ENCODE measurements at regions not wholly inside any gene's neighbourhood (a gene's known extent, or its start where the extent isn't known, plus 50 kb on each side); places are given as distances from the start of the nearest gene placed in this dataset.

DNA sequence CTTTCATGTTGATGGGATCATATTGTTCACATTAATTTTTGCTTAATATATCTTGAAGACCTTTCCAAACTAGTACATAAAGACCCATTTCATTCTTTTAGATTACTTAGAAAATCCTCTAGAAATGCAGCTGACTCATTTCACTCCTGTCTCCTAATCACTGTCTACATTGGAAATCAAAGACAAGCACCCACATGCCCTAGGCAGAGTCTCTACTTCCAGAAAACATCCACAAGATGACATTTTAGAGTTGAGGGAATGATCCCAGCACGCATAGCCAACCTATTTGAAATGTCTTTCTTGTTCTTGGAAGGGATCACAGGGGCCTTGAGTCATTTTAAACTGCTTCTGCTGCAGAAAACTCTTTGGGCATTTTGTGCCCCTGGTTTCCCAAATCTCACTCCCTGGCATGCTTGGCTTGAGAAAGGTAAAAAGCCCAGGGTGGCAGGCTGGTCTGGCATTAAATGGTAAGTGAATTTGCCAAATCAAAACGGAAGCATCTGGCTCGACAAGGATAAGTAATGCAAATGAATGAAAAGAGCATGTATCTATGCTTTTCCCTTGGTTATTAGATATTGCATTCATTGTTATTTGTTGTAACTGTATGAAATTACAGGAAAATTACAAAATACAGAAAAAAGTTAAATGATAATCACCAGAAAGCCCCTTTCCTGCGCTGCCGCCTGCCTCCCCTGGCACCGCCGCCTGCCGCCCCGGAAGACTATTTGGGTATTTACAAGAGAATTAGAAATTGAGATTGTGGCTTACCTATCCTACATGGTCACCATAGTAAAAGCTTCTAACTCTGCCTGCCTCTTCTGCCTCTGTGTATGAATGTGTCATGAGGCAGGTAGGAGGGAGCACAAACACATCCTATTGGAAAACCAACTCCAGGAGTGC lies 225.3 kb downstream of the PTEN start:
- FAIRE-seq (no peak), DNase-seq (ENCODE audit: low read depth) (peak; percentile 94)
- Histone ChIP-seq H3K27me3 (ENCODE audit: control insufficient read depth, insufficient read depth, low read length) (no peaks in the 10 kb centered on the region), H3K4me3 (ENCODE audit: low read depth, low read length) (no peak overlapping the region), H3K36me3 (ENCODE audit: control insufficient read depth, insufficient read depth, low read length) (no peaks in the 10 kb centered on the region)
- TF ChIP-seq, protein P1, sequence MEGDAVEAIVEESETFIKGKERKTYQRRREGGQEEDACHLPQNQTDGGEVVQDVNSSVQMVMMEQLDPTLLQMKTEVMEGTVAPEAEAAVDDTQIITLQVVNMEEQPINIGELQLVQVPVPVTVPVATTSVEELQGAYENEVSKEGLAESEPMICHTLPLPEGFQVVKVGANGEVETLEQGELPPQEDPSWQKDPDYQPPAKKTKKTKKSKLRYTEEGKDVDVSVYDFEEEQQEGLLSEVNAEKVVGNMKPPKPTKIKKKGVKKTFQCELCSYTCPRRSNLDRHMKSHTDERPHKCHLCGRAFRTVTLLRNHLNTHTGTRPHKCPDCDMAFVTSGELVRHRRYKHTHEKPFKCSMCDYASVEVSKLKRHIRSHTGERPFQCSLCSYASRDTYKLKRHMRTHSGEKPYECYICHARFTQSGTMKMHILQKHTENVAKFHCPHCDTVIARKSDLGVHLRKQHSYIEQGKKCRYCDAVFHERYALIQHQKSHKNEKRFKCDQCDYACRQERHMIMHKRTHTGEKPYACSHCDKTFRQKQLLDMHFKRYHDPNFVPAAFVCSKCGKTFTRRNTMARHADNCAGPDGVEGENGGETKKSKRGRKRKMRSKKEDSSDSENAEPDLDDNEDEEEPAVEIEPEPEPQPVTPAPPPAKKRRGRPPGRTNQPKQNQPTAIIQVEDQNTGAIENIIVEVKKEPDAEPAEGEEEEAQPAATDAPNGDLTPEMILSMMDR (IDR thresholded peaks at IDR 0.05; ENCODE audit: insufficient read depth, low read length, severe bottlenecking) = no peak

DNA sequence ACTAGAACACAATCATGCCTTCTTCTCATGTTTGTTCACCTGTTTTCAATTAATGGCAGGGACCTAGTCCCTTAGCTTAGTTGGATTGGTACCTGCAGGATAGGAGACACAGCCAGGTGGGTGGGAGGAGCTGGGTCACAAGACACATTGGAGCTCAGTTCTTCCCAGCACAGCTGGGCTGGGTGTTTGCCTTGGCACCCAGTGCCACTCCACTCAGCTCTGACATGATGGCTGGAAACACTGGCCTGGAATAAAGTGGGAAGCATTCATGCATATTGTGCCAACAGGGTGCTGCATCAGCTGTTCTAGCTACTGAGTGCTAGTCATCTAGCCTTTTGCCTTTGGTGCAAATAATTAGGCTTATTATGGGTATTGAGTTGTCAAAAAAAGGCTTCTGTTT lies 226.1 kb downstream of the PTEN start:
- H3K27me3 ChIP-seq (ENCODE audit: control insufficient read depth, insufficient read depth, low read length) = no peaks in the 10 kb centered on the region
- DNase-seq (ENCODE audit: low read depth) = no peak
- TF ChIP-seq, protein P1 (IDR thresholded peaks at IDR 0.05; ENCODE audit: insufficient read depth, low read length, severe bottlenecking) = no peak
- H3K4me3 ChIP-seq (ENCODE audit: low read depth, low read length) = no peak overlapping the region
- FAIRE-seq = no peak
- H3K36me3 ChIP-seq (ENCODE audit: control insufficient read depth, insufficient read depth, low read length) = no peaks in the 10 kb centered on the region

DNA sequence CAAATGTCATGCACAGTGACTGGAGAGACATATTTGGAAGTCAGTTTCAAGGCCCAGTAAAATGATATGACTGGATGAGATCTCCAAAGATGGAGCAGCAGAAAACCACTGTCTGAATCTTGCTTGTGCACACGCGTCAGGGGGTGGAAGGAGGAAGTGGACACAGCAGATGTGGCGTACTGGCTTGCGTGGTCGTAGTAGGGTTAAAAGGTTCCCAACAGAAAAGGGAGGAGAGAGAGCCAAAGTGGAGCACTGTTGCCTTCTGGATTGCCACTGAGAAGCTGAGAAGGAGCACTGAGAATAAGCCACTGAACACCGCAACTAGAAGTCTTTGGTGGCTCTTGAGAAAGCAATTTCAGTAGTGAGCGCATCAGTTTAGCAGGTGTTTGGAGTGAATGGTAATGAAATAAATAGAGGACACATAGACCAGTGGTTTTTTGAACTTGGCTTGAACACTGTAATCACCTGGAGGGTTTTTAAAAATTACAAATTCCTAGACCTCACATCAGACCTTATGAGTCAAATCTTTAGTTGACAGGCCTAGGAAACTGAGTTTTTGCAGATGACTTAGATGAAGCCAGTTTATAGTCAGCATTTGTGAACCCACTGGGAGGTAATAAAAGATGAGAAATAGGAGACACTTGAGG lies 227.3 kb downstream of the PTEN start:
- TF ChIP-seq, protein P1 (IDR thresholded peaks at IDR 0.05; ENCODE audit: insufficient read depth, low read length, severe bottlenecking) = no peak

DNA sequence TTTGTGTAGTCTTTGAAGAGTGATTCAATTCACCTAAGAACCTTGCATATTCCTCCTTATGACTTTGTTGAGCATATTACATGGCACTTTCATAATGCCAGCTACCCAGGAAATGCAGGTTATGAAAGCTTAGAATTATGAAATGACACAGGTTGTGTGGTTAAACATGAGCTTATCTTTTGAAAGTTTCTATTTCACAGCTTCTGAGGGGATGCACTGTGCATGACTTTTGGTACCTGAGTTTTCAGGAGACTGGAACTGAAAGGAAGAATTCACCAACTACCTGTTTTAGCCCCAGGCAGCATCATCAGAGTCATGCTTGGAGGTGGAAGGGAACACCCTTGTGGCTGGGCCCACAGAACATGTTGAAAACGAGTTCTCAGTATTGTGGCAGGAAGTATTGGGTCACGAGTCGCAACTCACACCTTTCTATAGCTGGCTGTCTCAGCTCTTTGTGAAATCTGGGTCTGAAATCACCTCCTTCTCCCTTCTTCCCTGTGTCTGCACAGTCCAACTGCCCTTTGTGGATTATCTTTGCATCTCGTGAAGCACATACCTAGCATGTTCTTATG lies 228.2 kb downstream of the PTEN start:
- TF ChIP-seq, protein P1 (IDR thresholded peaks at IDR 0.05; ENCODE audit: insufficient read depth, low read length, severe bottlenecking) = peak; percentile 29
- DNase-seq (ENCODE audit: low read depth) (peak; percentile 93), FAIRE-seq (peak; percentile 99)
- Histone ChIP-seq H3K27me3 (ENCODE audit: control insufficient read depth, insufficient read depth, low read length) (no peaks in the 10 kb centered on the region), H3K36me3 (ENCODE audit: control insufficient read depth, insufficient read depth, low read length) (no peaks in the 10 kb centered on the region), H3K4me3 (ENCODE audit: low read depth, low read length) (no peak overlapping the region)

More for the DNA sequence above, 227.3 kb downstream of the PTEN start:
- Histone ChIP-seq H3K4me3 (ENCODE audit: low read depth, low read length) (no peak overlapping the region), H3K36me3 (ENCODE audit: control insufficient read depth, insufficient read depth, low read length) (no peaks in the 10 kb centered on the region), H3K27me3 (ENCODE audit: control insufficient read depth, insufficient read depth, low read length) (no peaks in the 10 kb centered on the region)
- FAIRE-seq (peak; percentile 32), DNase-seq (ENCODE audit: low read depth) (no peak)

DNA sequence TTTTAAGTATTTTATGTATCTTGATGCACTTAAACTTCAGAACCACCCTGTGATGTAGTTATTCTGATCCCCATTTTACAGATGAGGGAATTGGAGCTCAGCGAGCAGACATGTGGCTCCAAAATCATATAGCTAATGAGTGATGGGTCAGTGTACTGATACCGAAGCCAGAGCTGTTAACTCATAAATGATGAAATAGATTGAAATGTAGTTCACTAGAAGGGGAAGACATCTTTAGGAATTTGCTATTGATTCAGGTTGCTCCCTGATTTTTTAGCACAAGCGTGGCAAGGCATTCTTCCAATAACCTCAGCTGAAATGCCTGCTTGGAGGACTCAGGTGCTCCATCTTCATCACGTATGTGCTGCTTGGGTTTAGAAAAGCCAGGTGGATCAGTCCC lies 228.8 kb downstream of the PTEN start:
- FAIRE-seq (no peak), DNase-seq (ENCODE audit: low read depth) (no peak)
- no peaks in the 10 kb centered on the region for H3K27me3 ChIP-seq (ENCODE audit: control insufficient read depth, insufficient read depth, low read length)
- H3K4me3 ChIP-seq (ENCODE audit: low read depth, low read length) = no peak overlapping the region
- no peaks in the 10 kb centered on the region for H3K36me3 ChIP-seq (ENCODE audit: control insufficient read depth, insufficient read depth, low read length)
- TF ChIP-seq, protein P1 (IDR thresholded peaks at IDR 0.05; ENCODE audit: insufficient read depth, low read length, severe bottlenecking) = no peak
